Astrocyte (in vitro differentiated cells and primary cell): ENCODE measurements at regions not wholly inside any gene's neighbourhood (a gene's known extent, or its start where the extent isn't known, plus 50 kb on each side); places are given as distances from the start of the nearest gene placed in this dataset.

Source experiments
- CTCF ChIP-seq: IDR thresholded peaks from 2 replicates; pipeline ENCODE4 v1.5.1; 2011; ENCODE audit warnings: low read depth, mild to moderate bottlenecking, inconsistent platforms, low read length, moderate library complexity; ENCODE audit not compliant: insufficient read depth
- EZH2 ChIP-seq: IDR thresholded peaks from 2 replicates; pipeline ENCODE4 v1.6.1; 2012; ENCODE audit warnings: mild to moderate bottlenecking, low read length, inconsistent platforms; ENCODE audit not compliant: insufficient read depth

DNA sequence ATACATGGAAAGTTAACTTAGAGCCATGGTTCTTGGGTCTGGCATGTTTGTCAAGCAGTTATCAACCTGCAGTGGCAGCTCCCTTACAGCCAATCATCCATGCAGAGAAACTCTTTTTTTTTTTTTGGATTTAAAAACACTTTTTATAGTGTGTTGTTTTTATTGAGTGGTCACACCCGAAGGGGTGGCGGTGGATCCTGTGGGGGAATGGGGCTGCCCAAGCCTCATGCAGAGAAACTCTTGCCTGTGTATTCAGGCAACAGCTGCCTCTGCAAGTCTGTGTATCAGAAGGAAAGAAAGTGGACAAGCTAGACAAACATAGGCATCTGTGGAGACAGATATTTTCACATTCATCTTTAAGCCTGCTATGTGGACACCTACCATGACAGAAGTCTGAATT, 104.8 kb downstream of the GLUL start:
- no peak for TF ChIP-seq CTCF
- no peak for TF ChIP-seq EZH2
